H1 (cell line): ENCODE measurements at regions not wholly inside any gene's neighbourhood (a gene's known extent, or its start where the extent isn't known, plus 50 kb on each side); places are given as distances from the start of the nearest gene placed in this dataset.

ENCODE experiments used
- CTCF ChIA-PET: fragments of 300-600 bp; sonication (Branson Sonifier 250); formaldehyde crosslinking; loops from one replicate; lab custom pipeline; 2021; ENCODE audit not compliant: partially characterized antibody; lab: Charles Lee
- POLR2A ChIA-PET: fragments of 300-600 bp; sonication (Branson Sonifier 250); formaldehyde crosslinking; loops from one replicate; lab custom pipeline; 2021; ENCODE audit warnings: inconsistent platforms; ENCODE audit not compliant: partially characterized antibody; lab: Charles Lee
- DNase-seq, 2 experiments: peaks; one replicate each; pipeline versions ENCODE4 v3.0.0 to v3.0.0-alpha.2; 2010 to 2022; ENCODE audit warnings: low spot score in 2 of 2, low read depth in 1 of 2, mixed read lengths in 1 of 2
- FAIRE-seq: peaks from 2 replicates; lab custom pipeline; 2011; peaks lifted over from hg19 to GRCh38; lab: Jason Lieb, UNC
- H2AFZ ChIP-seq: 2 replicates; pipeline ENCODE4 v1.8.1; 2012; ENCODE audit warnings: low read length, inconsistent platforms
- H2AK5ac ChIP-seq: 2 replicates; pipeline ENCODE4 v1.6.1; 2013; ENCODE audit warnings: low read depth, low read length
- H2BK120ac ChIP-seq: replicated peaks from 2 replicates; pipeline ENCODE3; 2013; ENCODE audit warnings: low read depth, low read length, inconsistent platforms
- H2BK12ac ChIP-seq: 2 replicates; pipeline ENCODE4 v1.6.1; 2013; ENCODE audit warnings: low read depth, low read length
- H2BK15ac ChIP-seq: 2 replicates; pipeline ENCODE4 v1.6.1; 2013; ENCODE audit warnings: low read length
- H2BK20ac ChIP-seq: 2 replicates; pipeline ENCODE4 v1.6.1; 2013; ENCODE audit warnings: low read length
- H2BK5ac ChIP-seq: 2 replicates; pipeline ENCODE4 v1.6.1; 2013; ENCODE audit warnings: low read depth, low read length
- H3K14ac ChIP-seq: 2 replicates; pipeline ENCODE4 v1.6.1; 2013; ENCODE audit warnings: inconsistent platforms; ENCODE audit not compliant: insufficient read length
- H3K18ac ChIP-seq: 2 replicates; pipeline ENCODE4 v1.6.1; 2013; ENCODE audit warnings: low read length; ENCODE audit errors: extremely low read depth
- H3K23ac ChIP-seq: 2 replicates; pipeline ENCODE4 v1.6.1; 2013; ENCODE audit warnings: inconsistent platforms; ENCODE audit not compliant: insufficient read length
- H3K23me2 ChIP-seq: 2 replicates; pipeline ENCODE4 v1.6.1; 2013; ENCODE audit warnings: low read depth, low read length
- H3K27ac ChIP-seq: 2 replicates; pipeline ENCODE4 v1.6.1; 2011; ENCODE audit warnings: low read depth, low read length, inconsistent platforms
- H3K27me3 ChIP-seq, 4 experiments: replicated peaks in 1 of 4; 1 replicate in 1 of 4; 2 replicates in 3 of 4; pipeline versions ENCODE4 v1.6.1 to v1.8.1; 2011 to 2013; ENCODE audit warnings: low read length in 3 of 4, mild to moderate bottlenecking in 3 of 4, inconsistent platforms in 2 of 4, mixed read lengths in 2 of 4, moderate library complexity in 1 of 4; ENCODE audit not compliant: control insufficient read depth in 3 of 4, insufficient read depth in 3 of 4; ENCODE audit errors: extremely low read depth in 1 of 4
- H3K36me3 ChIP-seq, 4 experiments: 2 replicates each; pipeline versions ENCODE4 v1.6.1 to v1.8.1; 2011 to 2013; ENCODE audit warnings: mild to moderate bottlenecking in 4 of 4, low read length in 3 of 4, moderate library complexity in 2 of 4, control low read depth in 1 of 4, inconsistent platforms in 1 of 4; ENCODE audit not compliant: insufficient read depth in 4 of 4, control insufficient read depth in 2 of 4
- H3K4ac ChIP-seq: replicated peaks from 2 replicates; pipeline ENCODE3; 2013; ENCODE audit warnings: low read length, low read depth, mixed read lengths, inconsistent platforms; ENCODE audit not compliant: insufficient read length
- H3K4me1 ChIP-seq, 4 experiments: replicated peaks in 1 of 4; 1 replicate in 1 of 4; 2 replicates in 3 of 4; pipeline versions ENCODE4 v1.6.1 to v1.8.1; 2011 to 2013; ENCODE audit warnings: low read length in 3 of 4, inconsistent platforms in 2 of 4, mixed read lengths in 1 of 4; ENCODE audit not compliant: insufficient read depth in 4 of 4, control insufficient read depth in 3 of 4
- H3K4me2 ChIP-seq, 2 experiments: 2 replicates each; pipeline versions ENCODE4 v1.6.1 to v1.8.1; 2011 to 2013; ENCODE audit warnings: low read depth in 2 of 2, low read length in 2 of 2, control low read depth in 1 of 2, inconsistent platforms in 1 of 2, mild to moderate bottlenecking in 1 of 2; ENCODE audit not compliant: insufficient read depth in 1 of 2
- H3K4me3 ChIP-seq, 4 experiments: fragments of 200-600, 300-600 bp in 1 of 4; sonication (generic), shearing (Covaris generic), sonication (Bioruptor Twin) in 1 of 4; 2 replicates each; pipeline versions ENCODE4 v1.5.1 to v1.8.1; 2011 to 2016; ENCODE audit warnings: low read length in 4 of 4, low read depth in 3 of 4, control low read depth in 2 of 4, inconsistent platforms in 2 of 4, mild to moderate bottlenecking in 2 of 4, mixed read lengths in 1 of 4, moderate library complexity in 1 of 4; ENCODE audit not compliant: insufficient read depth in 2 of 4; ENCODE audit errors: extremely low read depth in 1 of 4
- H3K56ac ChIP-seq: replicated peaks from 2 replicates; pipeline ENCODE3; 2013; ENCODE audit warnings: low read depth, mild to moderate bottlenecking, mixed read lengths, low read length, inconsistent platforms; ENCODE audit not compliant: insufficient read length
- H3K79me1 ChIP-seq: 2 replicates; pipeline ENCODE4 v1.6.1; 2013; ENCODE audit warnings: low read depth, low read length, control low read depth
- H3K79me2 ChIP-seq, 2 experiments: 2 replicates each; pipeline versions ENCODE4 v1.6.1 to v1.8.1; 2012 to 2013; ENCODE audit warnings: low read length in 2 of 2, mild to moderate bottlenecking in 2 of 2, inconsistent platforms in 1 of 2; ENCODE audit not compliant: insufficient read depth in 2 of 2, control insufficient read depth in 1 of 2
- H3K9ac ChIP-seq, 4 experiments: replicated peaks in 1 of 4; 1 replicate in 1 of 4; 2 replicates in 3 of 4; pipeline versions ENCODE4 v1.6.1 to v1.8.1; 2011 to 2013; ENCODE audit warnings: low read depth in 3 of 4, low read length in 3 of 4, control low read depth in 2 of 4, mild to moderate bottlenecking in 2 of 4, moderate library complexity in 2 of 4, inconsistent platforms in 1 of 4; ENCODE audit errors: extremely low read depth in 1 of 4
- H3K9me3 ChIP-seq, 2 experiments: 2 replicates each; pipeline versions ENCODE4 v1.6.1 to v1.8.1; 2012 to 2013; ENCODE audit warnings: mild to moderate bottlenecking in 2 of 2, moderate library complexity in 2 of 2, control low read depth in 1 of 2, inconsistent platforms in 1 of 2, low read depth in 1 of 2, low read length in 1 of 2, mixed read lengths in 1 of 2; ENCODE audit not compliant: insufficient read depth in 2 of 2
- H4K20me1 ChIP-seq, 2 experiments: replicated peaks in 1 of 2; 2 replicates each; pipeline versions ENCODE3 to v1.8.1; 2011 to 2013; ENCODE audit warnings: inconsistent platforms in 2 of 2, low read length in 2 of 2, mild to moderate bottlenecking in 1 of 2; ENCODE audit not compliant: insufficient read depth in 2 of 2, control insufficient read depth in 1 of 2
- H4K5ac ChIP-seq: 2 replicates; pipeline ENCODE4 v1.6.1; 2013; ENCODE audit warnings: low read length, low read depth, mixed read lengths, inconsistent platforms; ENCODE audit not compliant: insufficient read length
- H4K8ac ChIP-seq: 2 replicates; pipeline ENCODE4 v1.8.0; 2013; ENCODE audit warnings: mild to moderate bottlenecking, moderate library complexity, low read length, inconsistent platforms; ENCODE audit not compliant: insufficient read depth; ENCODE audit errors: extremely low read depth
- H4K91ac ChIP-seq: replicated peaks from 2 replicates; pipeline ENCODE3; 2013; ENCODE audit warnings: low read length, mixed read lengths, inconsistent platforms; ENCODE audit not compliant: insufficient read length
- ZNF274 ChIP-seq: IDR thresholded peaks from 2 replicates; pipeline ENCODE4 v1.7.0; 2012; ENCODE audit warnings: low read length, borderline replicate concordance; ENCODE audit errors: extremely low read depth
- whole genome bisulfite sequencing, 2 experiments: shearing (Covaris generic) in 1 of 2; methylation state at CpG; one replicate each; pipeline versions ENCODE4 v1.1.6 to v1.1.7; 2013 to 2015; ENCODE audit warnings: low lambda C conversion rate in 2 of 2, mixed read lengths in 2 of 2, inconsistent platforms in 1 of 2, low coverage in 1 of 2, missing lambda C conversion rate in 1 of 2; ENCODE audit not compliant: insufficient replicate concordance in 2 of 2, insufficient coverage in 1 of 2, insufficient read length in 1 of 2; ENCODE audit errors: extremely low coverage in 1 of 2, missing lambda C conversion rate in 1 of 2; 5-methylcytosine and 5-hydroxymethylcytosine counted together

DNA sequence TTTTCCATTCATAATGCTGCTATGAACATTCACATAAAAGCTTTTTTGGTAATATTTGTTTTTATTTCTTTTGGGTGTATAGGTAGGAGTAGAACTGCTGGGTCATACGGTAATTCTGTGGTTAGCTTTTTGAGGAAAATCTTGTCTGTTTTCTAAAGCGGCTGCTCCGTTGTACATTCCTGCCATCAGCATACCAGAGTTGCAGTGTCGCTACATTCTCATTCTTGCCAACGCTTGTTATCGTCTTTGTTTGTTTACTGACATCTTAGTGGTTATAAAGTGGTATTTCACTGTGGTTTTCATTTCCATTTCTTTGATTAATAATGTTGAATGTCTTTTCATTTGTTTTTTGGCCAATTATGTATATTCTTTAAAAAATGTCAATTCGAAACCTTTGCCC lies 469.8 kb upstream of the ZP4 start:
- H3K14ac ChIP-seq: no peak overlapping the region
- POLR2A ChIA-PET: no interaction called here
- no peaks in the 10 kb centered on the region for H3K9me3 ChIP-seq
- H3K9ac ChIP-seq: no peak overlapping the region
- H2BK5ac ChIP-seq: no peak overlapping the region
- H3K4ac ChIP-seq: no peak overlapping the region
- 86% methylated on average over 7 of the region's 7 CpGs; no CpG with 5 or more reads in 1 of the 2 experiments for WGBS, 2 experiments
- H4K5ac ChIP-seq: no peak overlapping the region
- no peak overlapping the region for H2BK120ac ChIP-seq
- H3K27me3 ChIP-seq: no peaks in the 10 kb centered on the region
- no peak overlapping the region for H4K8ac ChIP-seq
- H3K4me2 ChIP-seq: no peak overlapping the region
- no peak overlapping the region for H2AFZ ChIP-seq
- H4K20me1 ChIP-seq: no peaks in the 10 kb centered on the region
- CTCF ChIA-PET: interaction anchor here (0.7 kb wide), 1 partner anchor 71 kb away, joined by 3 read pairs; no protein-coding TSS in a partner anchor
- H3K79me2 ChIP-seq: no peaks in the 10 kb centered on the region
- no peak overlapping the region for H2BK15ac ChIP-seq
- H3K18ac ChIP-seq: no peak overlapping the region
- H3K36me3 ChIP-seq: no peaks in the 10 kb centered on the region
- H3K23ac ChIP-seq: no peak overlapping the region
- no peak overlapping the region for H3K56ac ChIP-seq
- H3K79me1 ChIP-seq: no peaks in the 10 kb centered on the region
- FAIRE-seq (no peak), DNase-seq (no peak)
- no peaks in the 10 kb centered on the region for H3K4me1 ChIP-seq
- H2BK20ac ChIP-seq: no peak overlapping the region
- TF ChIP-seq ZNF274: no peak
- H2AK5ac ChIP-seq: no peak overlapping the region
- no peak overlapping the region for H4K91ac ChIP-seq
- H3K27ac ChIP-seq: no peak overlapping the region
- H2BK12ac ChIP-seq: no peak overlapping the region
- H3K4me3 ChIP-seq: no peak overlapping the region
- no peaks in the 10 kb centered on the region for H3K23me2 ChIP-seq
